Activated naive CD8-positive, alpha-beta T cell treated with anti-CD3 and anti-CD28 coated beads, Interleukin-2, amount 50 U/mL, for 16 hours (primary cell): ENCODE measurements at regions not wholly inside any gene's neighbourhood (a gene's known extent, or its start where the extent isn't known, plus 50 kb on each side); places are given as distances from the start of the nearest gene placed in this dataset.
"Not testable (repeated sequence)": the region's sequence is repeated elsewhere in the genome, so short reads cannot be mapped to it uniquely, and the experiment has no call there.

Source experiments
- DNase-seq: peaks from one replicate; pipeline ENCODE4 v3.0.0-alpha.2; 2020; ENCODE audit warnings: low read depth, low spot score

DNA sequence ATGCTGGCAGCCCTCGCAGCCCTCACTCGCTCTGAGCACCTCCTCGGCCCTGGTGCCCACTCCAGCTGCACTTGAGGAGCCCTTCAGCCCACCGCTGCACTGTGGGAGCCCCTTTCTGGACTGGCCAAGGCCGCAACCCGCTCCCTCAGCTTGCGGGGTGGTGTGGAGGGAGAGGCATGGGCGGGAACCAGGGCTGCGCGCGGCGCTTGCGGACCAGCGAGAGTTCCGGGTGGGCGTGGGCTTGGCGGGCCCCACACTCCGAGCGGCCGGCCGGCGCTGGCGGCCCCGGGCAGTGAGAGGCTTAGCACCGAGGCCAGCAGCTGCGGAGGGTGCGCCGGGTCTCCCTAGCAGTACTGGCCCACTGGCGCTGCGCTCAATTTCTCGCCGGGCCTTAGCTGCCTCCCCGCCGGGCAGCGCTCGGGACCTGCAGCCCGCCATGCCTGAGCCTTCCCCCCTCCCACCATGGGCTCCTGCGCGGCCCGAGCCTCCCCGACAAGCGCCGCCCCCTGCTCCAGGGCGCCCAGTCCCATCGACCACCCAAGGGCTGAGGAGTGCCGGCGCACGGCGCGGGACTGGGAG lies 283.7 kb upstream of the TMEM132C start:
- not testable (repeated sequence) for DNase-seq

DNA sequence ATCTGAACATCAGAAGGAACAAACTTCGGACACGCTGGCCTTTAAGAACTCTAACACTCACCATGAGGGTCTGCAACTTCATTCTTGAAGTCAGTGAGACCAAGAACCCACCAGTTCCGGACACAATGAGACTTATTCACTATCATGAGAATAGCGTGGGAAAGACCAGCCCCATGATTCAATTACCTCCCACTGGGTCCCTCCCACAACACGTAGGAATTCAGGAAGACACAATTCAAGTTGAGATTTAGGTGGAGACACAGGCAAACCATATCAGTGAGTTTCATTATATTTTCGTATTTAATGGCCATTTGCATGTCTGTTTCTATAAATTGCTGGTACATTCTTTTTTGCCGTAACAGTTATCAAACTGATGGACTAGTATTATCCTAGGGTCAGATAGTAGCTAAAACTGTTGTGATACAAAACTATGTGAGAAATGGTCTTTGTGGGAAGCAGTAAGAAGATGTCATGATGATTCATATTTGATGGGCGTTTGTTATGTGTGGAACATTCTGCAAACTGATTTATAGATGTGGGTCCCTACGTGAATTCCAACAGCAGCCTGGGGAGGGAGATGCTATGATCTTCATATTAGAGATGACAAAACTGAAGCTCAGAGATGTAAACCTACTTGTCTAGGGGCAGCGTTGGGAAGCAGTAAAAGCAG lies 282.4 kb upstream of the TMEM132C start:
- DNase-seq: no peak

GRCh38 chr12:127987199-127987901 lies 279.6 kb upstream of the TMEM132C start:
- no peak for DNase-seq

GRCh38 chr12:127991485-127991884 lies 275.5 kb upstream of the TMEM132C start:
- no peak for DNase-seq

DNA sequence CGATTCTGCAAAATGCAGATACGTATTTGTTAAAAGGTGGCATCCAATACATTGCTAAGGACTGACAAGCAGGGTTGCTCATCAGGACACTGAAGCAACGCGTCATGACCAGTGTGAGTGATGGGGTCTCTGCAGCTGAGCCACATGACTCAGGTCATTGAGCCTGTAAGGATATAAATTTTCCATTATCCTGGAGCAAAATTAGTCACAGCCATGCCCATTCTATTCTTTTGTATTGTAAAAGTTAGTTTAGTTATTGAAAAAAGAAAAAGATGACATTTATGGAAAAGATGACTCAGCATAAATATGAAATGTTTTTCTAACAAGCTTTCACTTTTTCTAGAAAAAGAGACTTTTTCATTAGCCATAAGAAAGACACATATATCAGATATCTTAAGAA lies 268.0 kb upstream of the TMEM132C start:
- no peak for DNase-seq

DNA sequence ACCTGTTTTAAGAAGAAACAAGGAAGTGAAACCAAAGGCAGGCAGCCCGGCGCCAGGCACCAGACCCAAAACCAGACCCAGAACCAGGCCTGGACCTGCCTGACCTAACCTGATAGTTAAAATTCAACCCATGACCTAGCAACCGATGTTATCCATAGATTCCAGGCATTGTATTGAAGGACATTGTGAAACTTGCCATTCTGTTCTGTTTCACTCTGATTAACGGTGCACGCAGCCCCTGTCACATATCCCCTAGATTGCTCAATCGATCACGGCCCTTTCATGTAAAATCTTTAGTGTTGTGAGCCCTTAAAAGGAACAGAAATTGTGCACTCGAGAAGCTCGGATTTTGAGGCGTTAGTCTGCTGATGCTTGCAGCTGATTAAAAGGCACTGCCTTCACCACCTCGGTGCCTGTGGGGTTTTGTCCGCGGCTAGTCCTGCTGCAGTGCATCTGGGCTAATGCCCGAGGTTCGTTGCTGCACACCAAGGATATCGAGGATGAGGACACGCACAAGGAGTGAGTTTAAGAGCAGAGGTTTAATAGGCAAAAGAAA lies 262.5 kb upstream of the TMEM132C start:
- DNase-seq: no peak

DNA sequence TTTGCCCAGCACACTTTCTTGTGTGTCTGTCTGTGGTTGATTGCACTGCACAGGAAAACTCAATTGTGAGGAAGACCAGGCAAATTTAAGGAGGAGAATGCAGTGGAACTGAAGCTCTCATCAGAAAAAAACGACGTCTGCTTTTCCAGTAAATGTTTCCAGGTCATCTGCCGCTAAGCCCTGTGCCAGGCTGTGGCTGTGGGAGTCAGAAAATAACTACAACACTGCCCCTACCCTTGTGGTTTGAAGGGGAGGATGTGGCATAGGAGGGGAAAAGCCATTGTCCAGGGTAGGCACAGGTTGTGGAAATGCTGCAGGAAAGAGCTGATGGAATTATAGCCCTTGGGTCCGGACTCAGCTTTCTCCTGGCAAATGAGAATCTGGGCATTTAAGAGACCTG lies 259.7 kb upstream of the TMEM132C start:
- no peak for DNase-seq

DNA sequence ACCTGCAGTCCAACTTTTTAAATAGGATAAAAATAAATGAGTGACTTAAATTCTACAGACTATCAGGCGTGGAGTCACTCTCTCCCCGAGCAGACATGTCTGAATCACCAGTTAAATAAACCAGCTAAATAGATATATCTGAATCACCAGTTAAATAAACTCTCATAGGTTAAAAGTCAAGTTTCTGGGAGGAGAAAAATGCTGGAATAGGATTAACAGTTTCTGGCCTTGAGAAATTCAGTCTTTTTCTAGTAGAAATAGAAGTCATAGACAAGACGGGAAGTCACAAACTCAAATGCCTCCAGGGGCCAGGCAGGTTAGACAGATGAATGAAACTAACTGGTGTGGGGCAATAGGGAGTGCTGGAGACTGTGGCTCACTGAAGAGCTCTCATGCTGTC lies 258.6 kb upstream of the TMEM132C start:
- DNase-seq: no peak

DNA sequence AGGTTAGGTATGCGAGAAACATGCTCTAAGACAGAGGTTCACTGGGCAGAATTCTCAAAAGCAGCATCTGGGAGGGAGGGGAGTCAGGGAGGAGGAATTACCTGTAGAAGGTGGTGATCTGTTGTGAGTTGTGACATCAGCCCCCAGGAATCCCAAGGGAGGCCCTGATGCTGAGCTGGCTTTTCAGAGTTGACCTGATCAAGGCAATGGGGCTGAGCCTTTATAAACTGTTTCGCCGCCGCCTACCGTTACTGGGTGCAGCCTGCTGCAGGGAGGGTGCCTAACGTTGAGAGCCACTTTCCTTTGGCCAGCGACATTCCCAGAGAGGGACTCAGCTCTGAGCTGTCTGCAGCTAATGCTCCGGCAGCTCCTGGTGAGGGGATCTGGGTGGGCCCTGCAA lies 257.9 kb upstream of the TMEM132C start:
- DNase-seq: no peak

- DNase-seq: no peak
Observed at GRCh38 chr12:128012110-128012509, 254.9 kb upstream of the TMEM132C start.

DNA sequence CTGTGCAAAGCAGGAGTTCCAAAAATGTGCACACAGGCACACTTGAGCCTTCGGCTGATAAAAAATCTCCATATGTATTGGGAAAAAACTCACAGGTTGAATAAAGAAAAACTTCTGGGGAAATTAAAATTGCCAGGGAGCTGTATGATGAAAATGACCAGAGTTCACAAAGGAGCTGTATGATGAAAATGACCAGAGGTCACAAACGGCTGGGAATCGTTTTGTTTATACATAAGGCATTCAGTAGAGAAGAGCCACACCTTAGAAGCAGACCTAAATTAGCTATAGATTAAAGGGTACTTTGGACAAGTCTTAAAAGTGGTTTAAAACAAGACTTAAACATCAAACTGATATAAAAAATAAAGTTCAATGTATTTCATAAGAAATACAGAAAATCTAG lies 251.7 kb upstream of the TMEM132C start:
- no peak for DNase-seq

DNA sequence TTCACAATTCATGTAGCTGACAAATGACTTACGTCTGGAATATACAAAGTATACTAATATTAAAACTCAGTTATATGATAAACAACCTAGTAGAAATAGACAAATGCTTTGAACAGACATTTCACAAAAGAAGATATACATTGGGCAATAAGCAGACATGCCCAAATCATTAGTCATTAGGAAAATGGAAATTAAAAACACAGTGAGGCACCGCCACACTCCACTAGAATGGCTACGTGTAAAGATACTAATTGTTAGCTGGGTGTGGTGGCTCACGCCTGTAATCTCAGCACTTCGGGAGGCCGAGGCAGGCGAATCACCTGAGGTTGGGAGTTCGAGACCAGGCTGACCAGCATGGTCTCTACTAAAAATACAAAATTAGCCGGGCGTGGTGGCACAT lies 248.9 kb upstream of the TMEM132C start:
- no peak for DNase-seq

- no peak for DNase-seq
Observed at GRCh38 chr12:128019996-128020544, 246.9 kb upstream of the TMEM132C start.

GRCh38 chr12:128021561-128021960 lies 245.4 kb upstream of the TMEM132C start:
- no peak for DNase-seq

- no peak for DNase-seq
Observed at GRCh38 chr12:128025589-128026245, 241.3 kb upstream of the TMEM132C start.

GRCh38 chr12:128026696-128027574 lies 240.0 kb upstream of the TMEM132C start:
- DNase-seq: no peak

- DNase-seq: no peak
Observed at GRCh38 chr12:128033473-128033872, 233.5 kb upstream of the TMEM132C start.

GRCh38 chr12:128040971-128041370 lies 226.0 kb upstream of the TMEM132C start:
- DNase-seq: no peak

GRCh38 chr12:128042283-128042682 lies 224.7 kb upstream of the TMEM132C start:
- not testable (repeated sequence) for DNase-seq

GRCh38 chr12:128042825-128043224 lies 224.1 kb upstream of the TMEM132C start:
- DNase-seq: no peak

DNA sequence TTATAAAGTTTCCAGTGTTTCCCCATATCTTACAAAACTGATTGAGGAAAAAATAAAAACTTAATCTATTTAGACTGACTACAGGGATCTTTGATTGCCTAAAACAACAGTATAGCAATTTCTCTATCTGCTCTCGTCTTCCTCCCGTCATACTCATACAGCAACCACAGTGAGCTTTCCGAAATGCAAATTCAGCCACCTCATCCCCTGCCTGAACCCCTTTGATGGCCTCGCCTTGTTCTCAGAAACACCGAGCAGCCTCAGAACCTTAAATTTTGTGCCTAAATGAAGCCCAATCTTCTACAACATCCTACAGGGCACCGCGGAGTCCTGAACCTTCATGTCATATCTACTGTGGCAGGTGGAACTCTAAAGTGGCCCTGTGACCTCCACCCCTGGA lies 223.7 kb upstream of the TMEM132C start:
- no peak for DNase-seq
